Heart right ventricle (tissue), 16 donors: ENCODE measurements at regions not wholly inside any gene's neighbourhood (a gene's known extent, or its start where the extent isn't known, plus 50 kb on each side); places are given as distances from the start of the nearest gene placed in this dataset.

Experiments used
- ATAC-seq, 8 donors: fragments of 200-7000 bp; cut with Tn5 transposase; one replicate each; pipeline ENCODE4 v1.9.1; 2020; ENCODE audit warnings: mild to moderate bottlenecking in 8 of 8, moderate library complexity in 8 of 8, moderate number of reproducible peaks in 1 of 8
- DNase-seq, 2 donors: peaks; one replicate each; pipeline ENCODE4 v3.0.0-alpha.2; 2020
- H3K27ac ChIP-seq, 10 donors: fragments of 200-600 bp; sonication (generic) in 2 of 10; one replicate each; pipeline versions ENCODE4 v1.5.0 to v1.8.0; 2020 to 2022; ENCODE audit warnings: mild to moderate bottlenecking in 3 of 10
- H3K27me3 ChIP-seq, 7 donors: fragments of 200-600 bp; one replicate each; pipeline ENCODE4 v1.8.0; 2021 to 2022; ENCODE audit warnings: mild to moderate bottlenecking in 2 of 7
- H3K36me3 ChIP-seq, 9 donors: fragments of 200-600 bp; sonication (generic) in 1 of 9; one replicate each; pipeline versions ENCODE4 v1.5.0 to v1.8.0; 2020 to 2022; ENCODE audit warnings: mild to moderate bottlenecking in 2 of 9
- H3K4me1 ChIP-seq, 9 donors: fragments of 200-600 bp; sonication (generic) in 1 of 9; one replicate each; pipeline versions ENCODE4 v1.5.0 to v1.8.0; 2020 to 2022; ENCODE audit warnings: mild to moderate bottlenecking in 4 of 9
- H3K4me3 ChIP-seq, 10 donors: fragments of 200-600 bp; sonication (generic) in 2 of 10; one replicate each; pipeline versions ENCODE4 v1.5.0 to v1.8.0; 2020 to 2022; ENCODE audit warnings: mild to moderate bottlenecking in 7 of 10, moderate library complexity in 2 of 10
- H3K9me3 ChIP-seq, 11 donors: fragments of 200-600 bp in 10 of 11; sonication (generic) in 2 of 11; one replicate each; pipeline versions ENCODE4 v1.5.0 to v1.8.0; 2013 to 2022; ENCODE audit warnings: mild to moderate bottlenecking in 2 of 11, control low read depth in 1 of 11, moderate library complexity in 1 of 11
- CTCF ChIP-seq, 9 donors: fragments of 200-600 bp; sonication (generic) in 2 of 9; IDR thresholded peaks; one replicate each; pipeline versions ENCODE4 v1.5.0 to v1.8.0; 2021 to 2022; ENCODE audit warnings: antibody characterized with exemption in 9 of 9, mild to moderate bottlenecking in 5 of 9, moderate library complexity in 1 of 9
- WGBS, 2 donors: extraction: QIAGEN DNeasy Blood & Tissue Kit; methylation state at CpG; one replicate each; pipeline ENCODE4 v1.1.7; 2013; ENCODE audit warnings: inconsistent platforms in 1 of 2; 5-methylcytosine and 5-hydroxymethylcytosine counted together
- intact Hi-C, 10 donors: fragments of 100-400 bp; cut with DNase I; formaldehyde crosslinking; loops; one replicate each; pipeline versions ENCODE4 v1.11.1 to v1.14.2; 2022
- donor health status: Arrhythmogenic right ventricular cardiomyopathy.
- donor health status: ischemic (EF 13 %, LVEDD 7.1; RV severe dilation, severe dysfunction).
- donor health status: healthy with polysubstance abuse.
- donor health status: DM: no; HTN: yes; CAD: no.
- donor health status: DM: no; HTN: no; CAD: no.
- donor health status: ischemic (EF 25% LVEDD 6.9; RV normal size, moderate dysfunction).
- donor health status: ischemic (EF 25% LVEDD 5.7; RV mildly dilated, moderate dysfunction).
- donor health status: healthy.
- donor health status: DM: yes; HTN: yes; CAD: no.
- donor health status: Ischemic cardiomyopathy.
- donor health status: ischemic (EF 35%, LVEDD 5.7; RV mildly dilated, moderate dysfunction).
- donor health status: nonischemic (EF 11% LVEDD 7.7; RV severe dilation, severe dysfunction).
- donor health status: DM: yes; HTN: yes; CAD: no.
- donor health status: PGD.
- donor health status: ischemic (EF 29% LVEDD 5.4; RV normal size, mild dysfunction).
- donor health status: nonischemic (EF 23%, LVEDD 6.1; RV moderate dilation, normal function).

GRCh38 chr2:21406386-21406785, 282.6 kb downstream of the TDRD15 start:
- TF ChIP-seq CTCF (IDR thresholded peaks at IDR 0.05): no peak
- DNase-seq (no peak), ATAC-seq (no peak)
- Histone ChIP-seq H3K27me3 (peaks cover 0 to 7% (median 0%) of the 10 kb centered on the region in 7 donors), H3K36me3 (no peaks in the 10 kb centered on the region), H3K4me3 (no peak overlapping the region), H3K27ac (no peak overlapping the region), H3K4me1 (no peaks in the 10 kb centered on the region), H3K9me3 (no peaks in the 10 kb centered on the region)
- WGBS, 2 donors: 87% methylated on average over 1 of the region's 1 CpG
- intact Hi-C loops: no loop called here

GRCh38 chr2:21406911-21407310, 283.1 kb downstream of the TDRD15 start:
- 68 to 71% methylated on average over 3 of the region's 3 CpGs for WGBS, 2 donors
- Histone ChIP-seq H3K36me3 (no peaks in the 10 kb centered on the region), H3K4me1 (no peaks in the 10 kb centered on the region), H3K27ac (no peak overlapping the region), H3K27me3 (peaks cover 0 to 7% (median 0%) of the 10 kb centered on the region in 7 donors), H3K9me3 (no peaks in the 10 kb centered on the region), H3K4me3 (no peak overlapping the region)
- no peak for TF ChIP-seq CTCF (IDR thresholded peaks at IDR 0.05)
- DNase-seq (no peak), ATAC-seq (no peak)
- intact Hi-C loops: no loop called here

GRCh38 chr2:21407851-21408250, 284.1 kb downstream of the TDRD15 start:
- Histone ChIP-seq H3K27me3 (peaks cover 0 to 7% (median 0%) of the 10 kb centered on the region in 7 donors), H3K9me3 (no peaks in the 10 kb centered on the region), H3K36me3 (no peaks in the 10 kb centered on the region), H3K4me1 (no peaks in the 10 kb centered on the region), H3K4me3 (no peak overlapping the region), H3K27ac (no peak overlapping the region)
- 78 to 83% methylated on average over 1 of the region's 1 CpG for WGBS, 2 donors
- intact Hi-C loops: no loop called here
- no peak for DNase-seq
- no peak for ATAC-seq
- TF ChIP-seq CTCF (IDR thresholded peaks at IDR 0.05): no peak

- DNase-seq (no peak), ATAC-seq (no peak)
- no peak for TF ChIP-seq CTCF (IDR thresholded peaks at IDR 0.05)
- Histone ChIP-seq H3K27me3 (no peaks in the 10 kb centered on the region), H3K4me3 (no peak overlapping the region), H3K4me1 (no peaks in the 10 kb centered on the region), H3K36me3 (no peaks in the 10 kb centered on the region), H3K9me3 (no peaks in the 10 kb centered on the region), H3K27ac (no peak overlapping the region)
- 76 to 79% methylated on average over 5 of the region's 5 CpGs for WGBS, 2 donors
- intact Hi-C loops: no loop called here
Measured at GRCh38 chr2:21411741-21412140, 288.0 kb downstream of the TDRD15 start.
